NCI-H774 (cell line): ENCODE measurements at regions not wholly inside any gene's neighbourhood (a gene's known extent, or its start where the extent isn't known, plus 50 kb on each side); places are given as distances from the start of the nearest gene placed in this dataset.
"Not testable (repeated sequence)": the region's sequence is repeated elsewhere in the genome, so short reads cannot be mapped to it uniquely, and the experiment has no call there.

Experiments
- DNase-seq: peaks from one replicate; lab custom pipeline; 2025; lab: John Stamatoyannopoulos, UW

DNA sequence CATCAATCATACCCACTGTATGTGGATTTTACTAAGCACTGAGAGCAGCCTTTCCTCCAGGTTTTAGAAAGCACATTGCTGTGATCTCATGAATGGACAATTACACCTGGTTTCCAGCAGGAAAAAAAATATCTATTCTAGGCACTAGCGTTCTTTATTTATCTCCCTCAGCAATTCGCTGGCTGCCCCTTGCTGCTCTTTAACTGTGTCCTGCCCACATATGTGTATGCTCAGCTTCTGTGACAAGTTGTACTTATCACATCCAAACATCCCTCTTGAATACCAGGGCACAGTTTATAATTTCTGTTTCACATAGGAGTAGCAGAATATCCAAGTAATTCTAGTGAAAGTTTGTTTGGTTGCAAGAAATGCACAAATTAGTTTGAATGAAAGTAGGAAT is 146.8 kb downstream of the USP46 start:
- DNase-seq, result no peak

DNA sequence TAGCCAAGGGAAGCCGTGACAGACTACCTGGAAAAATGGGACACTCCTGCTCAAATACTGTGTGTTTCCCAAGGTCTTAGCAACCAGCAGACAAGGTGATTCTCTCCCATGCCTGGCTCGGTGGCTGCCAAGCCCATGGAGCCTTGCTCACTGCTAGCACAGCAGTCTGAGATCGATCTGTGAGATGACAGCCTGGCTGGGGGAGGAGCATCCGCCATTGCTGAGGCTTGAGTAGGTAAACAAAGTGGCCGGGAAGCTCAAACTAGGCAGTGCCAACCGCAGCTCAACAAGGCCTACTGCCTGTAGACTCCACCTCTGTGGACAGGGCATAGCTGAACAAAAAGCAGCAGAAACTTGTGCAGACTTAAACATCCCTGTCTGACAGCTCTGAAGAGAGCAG is 137.0 kb downstream of the USP46 start:
- DNase-seq, result not testable (repeated sequence)

DNA sequence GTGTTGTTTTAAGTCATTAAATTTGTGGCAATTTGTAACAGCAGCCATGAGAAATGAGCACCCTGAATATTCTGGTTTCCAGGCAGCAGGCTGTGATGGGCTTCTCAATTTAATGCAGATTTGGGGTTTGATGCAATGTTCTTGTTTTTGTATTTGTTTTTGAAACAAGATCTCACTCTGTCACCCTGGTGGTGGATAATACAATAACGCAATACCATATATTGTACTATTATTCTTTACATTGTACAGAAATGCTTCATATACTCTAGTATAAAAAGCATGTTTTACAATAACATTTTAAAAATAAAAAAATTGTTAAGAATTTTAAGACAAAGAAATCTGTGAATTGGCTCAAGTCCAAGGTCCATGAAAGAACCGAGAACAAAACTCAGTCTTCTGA is 129.1 kb downstream of the USP46 start:
- no peak for DNase-seq

DNA sequence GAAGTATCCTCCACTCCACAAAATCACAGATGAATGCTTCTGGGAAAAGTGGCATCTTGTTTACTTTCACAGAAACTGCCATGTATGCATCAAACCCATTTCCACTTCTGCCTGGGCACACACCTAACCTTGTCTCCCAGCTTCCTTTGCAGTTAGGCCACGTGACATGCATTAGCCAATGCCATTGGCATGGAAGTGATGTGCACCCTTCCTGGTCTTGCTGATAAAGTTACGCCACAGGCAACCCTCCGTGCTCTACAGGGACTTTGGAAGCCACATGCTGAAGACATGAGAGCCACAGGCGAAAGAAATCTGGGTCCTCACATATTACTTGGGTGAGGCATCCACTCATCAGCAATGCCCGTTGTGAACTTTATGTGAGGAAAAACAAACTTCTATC is 123.3 kb downstream of the USP46 start:
- DNase-seq, result no peak
